ENCODE measurements at regions not wholly inside any gene's neighbourhood (a gene's known extent, or its start where the extent isn't known, plus 50 kb on each side); places are given as distances from the start of the nearest gene placed in this dataset.

- no peaks in the 10 kb centered on the region for H3K79me2 ChIP-seq (ENCODE audit: control insufficient read depth, insufficient read depth, low read length)
- no peak overlapping the region for H3K4me3 ChIP-seq
- in situ Hi-C loops (cut with MboI) (loop anchor here (25.0 kb wide), 2 partner anchors 460 to 1735 kb away; no protein-coding TSS in a partner anchor), intact Hi-C loops (cut with micrococcal nuclease; ENCODE audit: unreplicated experiment) (loop anchor here (5.0 kb wide), 1 partner anchor 450 kb away; no protein-coding TSS in a partner anchor)
- ATAC-seq (no peak), FAIRE-seq (no peak), DNase-seq (ENCODE audit: low read depth, low spot score) (no peak)
- POLR2A ChIA-PET, result no interaction called here
- H3K27ac ChIP-seq (ENCODE audit: control insufficient read depth, insufficient read depth), result no peak overlapping the region
- BruUV-seq (replicated peaks), result no TSS peak
- H3K36me3 ChIP-seq (ENCODE audit: control insufficient read depth in 2 of 2, insufficient read depth in 2 of 2, low read length in 1 of 2), result no peaks in the 10 kb centered on the region
- TF ChIP-seq CTCF (IDR thresholded peaks at IDR 0.05 in 2 of 3, conservative IDR thresholded peaks at IDR 0.05 in 1 of 3; ENCODE audit: control insufficient read depth in 2 of 3, extremely low read depth in 1 of 3, insufficient read depth in 1 of 3, low read depth in 3 of 3, low read length in 3 of 3), result peak in 2 of 3 experiments; percentile 24 to 26; a peak in 2 of 6 replicates
- TF ChIP-seq GATAD2B (conservative IDR thresholded peaks at IDR 0.05; ENCODE audit: low read depth), result no peak
- TF ChIP-seq CHD2 (IDR thresholded peaks at IDR 0.05; ENCODE audit: borderline replicate concordance, low read depth, low read length), result no peak
- TF ChIP-seq RUNX3 (IDR thresholded peaks at IDR 0.05; ENCODE audit: low read length), result no peak
- TF ChIP-seq CEBPZ (IDR thresholded peaks at IDR 0.05; ENCODE audit: low read depth, low read length), result no peak
- no peak overlapping the region for H2AFZ ChIP-seq (ENCODE audit: control insufficient read depth, low read depth, low read length)
- no peaks in the 10 kb centered on the region for H3K4me1 ChIP-seq (ENCODE audit: control insufficient read depth, insufficient read depth, low read length)
- SMC1A ChIA-PET (ENCODE audit: uncharacterized antibody, unreplicated experiment), result no interaction called here
- H3K4me2 ChIP-seq (ENCODE audit: control insufficient read depth, insufficient read depth), result no peak overlapping the region
- CTCF ChIA-PET, result interaction anchor here (0.6 to 3.1 kb wide), 4 partner anchors 156 to 1415 kb away, joined by 3 to 22 read pairs (median 8); no protein-coding TSS in a partner anchor
- H3K9ac ChIP-seq (ENCODE audit: control insufficient read depth, insufficient read depth, low read length), result no peak overlapping the region
- RAD21 ChIA-PET (ENCODE audit: unreplicated experiment), result no interaction called here
- no peaks in the 10 kb centered on the region for H3K9me3 ChIP-seq (replicated peaks; ENCODE audit: control insufficient read depth, insufficient read depth, low read length)
- H3K27me3 ChIP-seq (replicated peaks in 1 of 2; ENCODE audit: control insufficient read depth in 2 of 2, insufficient read depth in 2 of 2, low read length in 1 of 2), result no peaks in the 10 kb centered on the region
- no peaks in the 10 kb centered on the region for H4K20me1 ChIP-seq (ENCODE audit: control insufficient read depth, insufficient read depth)
These were observed 589.5 kb downstream of the ARL4A start for GRCh38 chr7:13276977-13277376.

Measured in GM12878 (cell line).